RPMI8226 (cell line): ENCODE measurements at regions not wholly inside any gene's neighbourhood (a gene's known extent, or its start where the extent isn't known, plus 50 kb on each side); places are given as distances from the start of the nearest gene placed in this dataset.
A peak's percentile ranks its signal among the peaks of the same experiment; 100 is the strongest.
"Not testable (repeated sequence)": the region's sequence is repeated elsewhere in the genome, so short reads cannot be mapped to it uniquely, and the experiment has no call there.

ENCODE experiments used
- DNase-seq: peaks from one replicate; pipeline ENCODE4 v3.0.0-alpha.2; 2015

DNA sequence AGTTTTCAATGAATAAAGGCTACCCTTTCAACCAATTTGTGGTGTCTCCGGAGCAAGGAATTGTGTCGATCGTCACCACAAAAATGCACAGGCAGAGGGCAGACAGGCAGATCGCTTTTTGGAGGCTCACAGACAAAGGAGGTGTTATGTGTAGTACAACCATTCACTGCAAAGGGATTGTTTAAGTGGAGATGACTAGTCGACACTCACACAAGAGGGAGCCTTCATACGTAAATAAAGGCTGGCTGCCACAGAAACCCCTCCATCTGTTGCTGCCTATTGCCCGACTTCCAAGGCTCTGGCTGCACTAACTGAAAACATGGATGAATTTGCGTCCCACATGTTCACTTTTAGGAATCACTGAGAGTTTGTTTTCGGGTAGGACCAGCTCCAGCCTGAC is 281.1 kb downstream of the NKX6-1 start:
- DNase-seq = no peak

DNA sequence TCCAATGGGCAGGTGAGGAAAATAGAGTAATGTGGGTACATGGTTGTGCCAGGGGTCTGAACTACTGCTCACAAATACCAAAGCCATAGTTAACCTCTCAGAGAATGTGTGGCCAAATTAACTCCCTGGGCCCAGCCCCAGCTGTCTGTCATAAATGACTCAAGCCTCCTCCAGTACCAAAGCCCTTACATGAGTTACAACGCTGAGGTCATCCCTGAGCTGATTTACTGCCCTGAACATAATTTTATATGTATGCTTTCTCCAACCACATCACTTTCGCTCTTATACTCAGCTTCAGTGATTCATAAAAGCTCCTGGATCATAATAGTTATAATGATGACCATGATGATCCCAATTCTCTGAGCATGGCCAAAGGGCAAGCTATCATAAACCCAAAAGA is 283.9 kb downstream of the NKX6-1 start:
- DNase-seq = no peak

DNA sequence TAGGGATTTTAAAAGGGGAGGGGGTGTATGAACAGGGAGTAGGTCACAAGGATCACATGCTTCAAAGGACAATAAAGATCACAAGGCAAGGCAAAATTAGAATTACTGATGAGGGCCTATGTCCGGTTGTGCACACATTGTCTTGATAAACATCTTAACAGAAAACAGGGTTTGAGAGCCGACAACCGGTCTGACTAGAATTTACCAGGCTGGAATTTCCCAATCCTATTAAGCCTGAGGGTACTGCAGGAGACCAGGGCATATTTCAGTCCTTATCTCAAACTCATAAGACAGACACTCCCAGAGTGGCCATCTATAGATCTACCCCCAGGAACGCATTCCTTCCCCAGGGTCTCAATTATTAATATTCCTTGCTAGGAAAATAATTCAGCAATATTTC is 292.9 kb downstream of the NKX6-1 start:
- DNase-seq = not testable (repeated sequence)

DNA sequence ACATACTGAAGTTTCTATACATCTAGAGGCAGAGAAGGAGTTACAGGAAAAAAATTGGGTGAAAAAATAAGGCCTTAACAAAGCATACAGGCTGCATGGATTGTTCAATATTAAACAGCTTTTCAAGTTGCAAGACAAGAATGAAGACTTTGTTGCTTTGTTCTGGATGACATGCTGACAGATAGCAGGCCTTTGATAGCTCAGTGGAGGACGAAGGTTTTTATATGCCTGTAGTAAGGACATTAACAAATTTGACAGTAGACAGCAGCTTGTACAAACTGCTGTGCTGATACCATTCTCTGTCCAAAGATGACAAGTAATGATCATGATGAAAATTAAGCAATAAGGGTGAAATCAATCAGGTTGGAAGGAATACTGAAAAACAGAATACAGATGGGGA is 309.9 kb downstream of the NKX6-1 start:
- no peak for DNase-seq

GRCh38 chr4:84179409-84179808 is 319.7 kb downstream of the NKX6-1 start:
- DNase-seq = no peak

GRCh38 chr4:84177831-84178542 is 321.1 kb downstream of the NKX6-1 start:
- no peak for DNase-seq

GRCh38 chr4:84176016-84176415 is 323.1 kb downstream of the NKX6-1 start:
- no peak for DNase-seq

GRCh38 chr4:84171871-84172270 is 327.2 kb downstream of the NKX6-1 start:
- no peak for DNase-seq

- DNase-seq = peak; percentile 4
These were observed 331.5 kb downstream of the NKX6-1 start for GRCh38 chr4:84167564-84167963.

- DNase-seq = no peak
These were observed 332.0 kb downstream of the NKX6-1 start for GRCh38 chr4:84167093-84167492.

- DNase-seq = no peak
These were observed 332.6 kb downstream of the NKX6-1 start for GRCh38 chr4:84166486-84166885.

DNA sequence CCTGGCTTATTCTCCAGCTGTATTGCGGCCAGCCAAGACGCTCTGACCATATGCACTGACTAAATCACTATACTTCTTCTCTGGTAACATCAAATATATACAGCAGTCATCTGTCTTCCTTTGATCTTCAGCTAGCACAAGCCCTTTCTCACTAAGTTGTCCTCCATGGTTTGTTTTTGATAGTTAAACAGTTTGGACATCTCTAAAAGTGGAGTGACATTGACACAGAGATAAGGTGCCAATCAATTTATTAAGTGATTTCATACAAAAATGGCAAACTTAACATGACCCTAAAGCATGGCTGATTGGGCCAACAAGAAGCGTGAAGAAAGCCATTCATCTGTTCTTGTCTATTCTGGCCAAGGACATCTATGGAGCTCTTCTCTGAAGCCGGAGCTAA is 334.9 kb downstream of the NKX6-1 start:
- no peak for DNase-seq

DNA sequence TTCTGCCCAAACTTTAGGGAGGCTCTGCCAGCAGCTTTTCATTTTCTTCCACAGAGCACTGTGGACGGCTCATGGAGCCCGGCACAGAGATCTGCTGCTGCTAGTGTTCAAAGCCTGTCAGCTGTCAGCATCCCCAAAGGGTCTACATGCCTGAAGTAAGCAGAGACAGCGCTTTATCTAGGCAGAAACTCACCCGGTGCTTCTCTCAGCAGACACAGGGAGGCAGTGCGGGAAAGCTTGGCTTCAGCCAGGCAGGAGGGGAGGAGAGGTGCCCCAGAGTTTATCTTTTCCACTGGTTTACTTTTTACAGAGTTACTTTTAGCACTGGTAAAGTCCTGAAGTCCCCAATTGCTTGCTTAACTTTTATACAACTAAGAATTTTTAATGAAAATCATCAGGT is 339.3 kb downstream of the NKX6-1 start:
- DNase-seq = peak; percentile 18

DNA sequence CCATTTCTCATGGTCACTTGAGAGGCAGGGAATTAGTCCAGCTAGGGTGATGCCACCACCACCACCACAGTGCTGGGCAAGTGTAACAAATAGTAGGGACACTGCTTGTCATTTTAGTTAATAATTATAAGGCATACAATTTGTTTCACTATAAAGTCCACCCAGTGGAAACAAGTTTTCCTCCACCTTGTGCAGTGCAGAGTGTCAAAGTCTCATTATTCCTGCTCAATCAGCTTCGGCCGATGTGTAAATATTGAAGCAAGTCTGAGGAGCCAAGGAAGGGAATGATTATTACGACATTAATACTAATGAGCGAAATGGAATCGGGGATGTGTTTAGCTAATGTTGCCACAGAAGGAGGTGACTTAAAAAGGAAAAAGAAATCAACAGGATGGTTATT is 340.4 kb downstream of the NKX6-1 start:
- DNase-seq = no peak

DNA sequence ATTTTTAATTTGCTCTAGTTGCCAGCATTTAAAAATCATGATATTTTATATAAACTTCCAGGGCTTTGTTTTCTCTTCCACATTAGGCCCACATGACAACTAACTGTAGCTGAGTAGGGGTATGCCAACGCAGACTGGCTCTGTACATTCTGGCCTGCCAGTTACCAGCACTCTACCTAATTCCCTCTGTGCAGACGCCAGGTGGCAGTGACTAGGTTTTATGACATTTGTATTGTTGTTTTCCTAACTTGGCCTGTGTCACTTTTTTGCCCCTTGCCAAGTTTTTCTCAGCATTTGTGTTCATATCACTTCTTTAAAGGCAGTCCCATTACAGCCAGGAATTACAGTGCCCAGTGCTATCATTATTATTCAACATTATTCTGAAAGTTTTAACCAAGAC is 347.5 kb downstream of the NKX6-1 start:
- no peak for DNase-seq

- no peak for DNase-seq
These were observed 348.9 kb downstream of the NKX6-1 start for GRCh38 chr4:84150177-84150576.

DNA sequence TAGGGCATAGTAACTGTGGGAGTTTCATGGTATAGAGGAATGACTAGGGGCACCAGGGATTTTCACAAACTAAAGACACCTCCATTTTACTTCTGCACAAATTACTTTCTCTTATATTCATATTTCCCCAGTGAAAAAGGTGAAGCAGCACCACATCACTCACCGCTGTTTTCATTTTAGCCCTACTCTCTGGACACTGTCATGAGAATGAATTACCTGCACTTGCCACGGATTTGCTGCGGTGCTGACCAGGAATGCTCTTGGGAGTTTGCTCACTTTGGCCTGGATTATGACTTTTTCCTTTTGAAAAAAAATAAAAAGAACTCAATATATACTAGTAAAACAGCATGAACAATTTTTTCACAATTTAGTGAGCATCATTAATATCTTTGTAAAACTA is 351.3 kb downstream of the NKX6-1 start:
- DNase-seq = no peak

DNA sequence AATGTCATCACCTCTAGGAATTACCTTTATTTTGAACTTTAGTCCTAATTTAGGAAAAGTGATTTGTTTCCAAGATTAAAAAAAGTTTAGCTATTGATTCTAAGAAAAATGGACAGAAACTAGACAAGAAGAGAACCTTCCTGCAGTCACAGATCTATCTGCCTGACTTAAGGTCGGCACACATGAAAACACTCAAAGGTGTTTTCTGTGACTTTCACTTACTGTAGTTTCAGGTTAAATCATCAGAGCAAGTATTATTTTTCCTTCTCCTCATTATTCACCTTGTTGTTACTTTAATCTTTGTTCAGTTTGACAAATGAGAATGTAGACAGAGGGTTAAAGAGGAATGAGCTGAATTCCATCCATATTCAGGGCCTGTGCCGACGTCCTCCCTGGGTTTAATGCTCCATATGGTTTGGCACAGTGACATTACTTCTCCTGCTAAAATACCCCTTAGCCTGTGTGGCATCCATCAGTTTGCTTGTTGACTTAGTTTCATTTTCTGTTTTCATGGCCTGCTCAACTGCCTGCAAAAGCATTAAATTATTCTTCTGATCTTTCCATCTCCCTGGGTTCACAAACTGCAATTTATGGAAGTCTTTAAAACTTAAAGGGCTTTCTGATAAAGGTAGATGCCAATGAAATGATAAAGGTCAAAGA is 352.7 kb downstream of the NKX6-1 start:
- DNase-seq = peak; percentile 13

DNA sequence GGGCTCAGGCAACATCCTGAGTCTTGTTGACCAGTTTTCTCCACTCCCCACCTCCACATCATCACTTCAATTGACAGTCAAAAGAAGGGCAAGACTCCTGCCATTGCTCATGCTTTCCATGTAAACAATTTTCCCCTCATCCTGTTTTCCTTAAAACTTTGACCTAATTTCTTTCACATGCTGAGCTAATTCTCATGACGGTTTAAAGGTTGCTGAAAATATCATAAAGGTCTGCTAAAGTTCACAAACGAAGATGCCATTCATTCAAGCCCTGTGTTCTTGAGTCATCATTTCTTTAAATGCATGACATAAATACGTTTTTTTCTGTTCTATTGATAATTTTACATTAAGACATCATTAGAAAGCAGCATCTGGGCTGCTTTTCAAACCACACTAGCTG is 353.9 kb downstream of the NKX6-1 start:
- no peak for DNase-seq

- DNase-seq = not testable (repeated sequence)
These were observed 372.2 kb downstream of the NKX6-1 start for GRCh38 chr4:84126911-84127310.

- DNase-seq = no peak
These were observed 372.9 kb downstream of the NKX6-1 start for GRCh38 chr4:84126061-84126787.

GRCh38 chr4:84110040-84110439 is 389.1 kb downstream of the NKX6-1 start:
- no peak for DNase-seq

DNA sequence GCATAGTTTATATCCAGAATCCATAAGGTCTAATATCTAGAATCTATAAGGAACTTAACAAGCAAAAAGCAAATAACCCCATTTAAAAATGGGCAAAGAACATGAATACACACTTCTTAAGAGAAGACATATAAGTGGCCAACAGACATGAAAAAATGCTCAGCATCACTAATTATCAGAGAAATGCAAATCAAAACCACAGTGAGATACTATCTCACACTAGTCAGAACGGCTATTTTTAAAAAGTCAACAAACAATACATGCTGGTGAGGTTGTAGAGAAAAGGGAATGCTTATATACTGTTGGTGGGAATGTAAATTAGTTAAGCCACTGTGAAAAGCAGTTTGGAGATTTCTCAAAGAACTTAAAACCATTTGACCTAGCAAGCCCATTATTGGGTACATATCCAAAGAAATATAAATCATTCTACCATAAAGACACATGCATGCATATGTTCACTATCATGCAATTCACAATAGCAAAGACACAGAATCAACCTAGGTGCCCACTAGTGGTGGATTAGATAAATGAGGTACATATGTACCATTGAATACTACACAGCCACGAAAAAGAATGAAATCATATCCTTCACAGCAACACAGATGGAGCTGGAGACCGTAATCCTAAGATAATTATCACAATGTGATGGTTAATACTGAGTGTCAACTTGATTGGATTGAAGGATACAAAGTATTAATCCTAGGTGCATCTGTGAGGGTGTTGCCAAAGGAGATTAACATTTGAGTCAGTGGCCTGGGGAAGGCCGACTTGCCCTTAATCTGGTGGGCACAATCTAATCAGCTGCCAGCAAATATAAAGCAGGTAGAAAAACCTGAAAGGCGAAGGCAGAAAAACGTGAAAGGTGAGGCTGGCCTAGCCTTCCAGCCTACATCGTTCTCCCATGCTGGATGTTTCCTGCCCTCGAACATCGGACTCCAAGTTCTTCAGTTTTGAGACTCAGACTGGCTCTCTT is 397.2 kb downstream of the NKX6-1 start:
- not testable (repeated sequence) for DNase-seq
